HG03469 (cell line): ENCODE measurements at regions not wholly inside any gene's neighbourhood (a gene's known extent, or its start where the extent isn't known, plus 50 kb on each side); places are given as distances from the start of the nearest gene placed in this dataset.
"Not testable (repeated sequence)": the region's sequence is repeated elsewhere in the genome, so short reads cannot be mapped to it uniquely, and the experiment has no call there.

Experiments
- ATAC-seq: cut with Tn5 transposase; IDR thresholded peaks from one replicate; pipeline ENCODE4 v1.9.1; 2021; ENCODE audit warnings: mild to moderate bottlenecking, moderate library complexity, moderate number of reproducible peaks; ENCODE audit not compliant: unreplicated experiment

GRCh38 chr15:31503758-31504461 lies 177.3 kb downstream of the KLF13 start:
- ATAC-seq: no peak

DNA sequence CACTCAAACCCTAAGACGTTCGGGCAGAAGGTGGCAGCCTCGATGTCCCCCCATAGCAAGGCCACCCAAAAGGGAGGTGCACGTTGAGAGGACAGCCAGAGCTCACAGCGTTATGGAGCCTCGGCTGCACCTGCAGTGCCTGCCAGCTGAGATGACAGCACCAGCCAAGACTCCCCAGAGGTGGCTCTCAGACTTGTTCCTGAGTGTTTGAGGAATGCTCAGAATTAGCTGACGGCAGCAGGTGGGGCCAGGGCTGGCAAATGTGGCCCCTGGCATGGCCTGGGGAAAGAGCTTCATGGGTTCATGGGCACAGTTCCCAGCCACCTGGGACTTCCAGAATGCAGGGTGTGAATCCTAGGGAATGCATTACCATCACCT lies 177.8 kb downstream of the KLF13 start:
- ATAC-seq: no peak

GRCh38 chr15:31507573-31507972 lies 180.9 kb downstream of the KLF13 start:
- ATAC-seq: not testable (repeated sequence)

- ATAC-seq: no peak
Measured at GRCh38 chr15:31508656-31509055, 182.0 kb downstream of the KLF13 start.

DNA sequence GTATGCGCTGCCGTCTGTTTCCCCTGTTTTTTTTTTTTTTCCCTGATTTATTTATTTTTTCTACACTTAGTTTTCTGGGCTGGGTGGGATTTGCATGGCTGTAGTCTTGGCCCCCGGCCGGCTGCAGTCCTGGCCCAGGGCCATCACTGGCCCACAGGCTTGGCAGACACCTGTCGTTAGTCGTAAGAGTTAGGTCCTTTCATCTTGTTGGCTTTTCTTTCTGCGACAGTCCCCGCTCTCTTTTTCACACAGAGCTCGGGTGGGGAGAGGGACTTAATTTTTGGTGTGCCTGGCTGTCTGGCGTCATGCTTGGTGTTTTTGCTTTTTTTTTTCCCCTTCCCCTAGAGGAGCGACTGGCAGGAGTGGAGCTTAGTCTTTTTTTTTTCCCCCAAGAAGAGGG lies 183.4 kb downstream of the KLF13 start:
- ATAC-seq: no peak

- no peak for ATAC-seq
Measured at GRCh38 chr15:31511707-31512310, 185.2 kb downstream of the KLF13 start.

DNA sequence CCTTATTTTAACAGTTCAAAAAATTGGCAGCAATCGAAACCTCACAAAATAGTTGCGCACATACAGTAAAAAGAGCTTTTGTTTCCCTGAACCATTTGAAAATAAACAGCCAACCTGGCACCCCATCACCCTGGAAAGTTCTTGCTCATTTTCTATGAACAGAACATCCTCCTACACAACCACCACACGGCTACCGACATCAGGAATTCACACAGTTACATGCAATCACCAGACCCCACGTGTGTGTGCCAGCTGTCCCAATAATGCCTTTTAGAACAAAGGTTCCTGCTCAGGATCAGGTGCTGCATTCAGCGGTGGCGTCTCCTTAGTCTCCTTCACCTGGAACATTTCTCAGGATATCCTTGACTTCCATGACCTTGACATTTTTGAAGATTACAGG lies 186.5 kb downstream of the KLF13 start:
- no peak for ATAC-seq

DNA sequence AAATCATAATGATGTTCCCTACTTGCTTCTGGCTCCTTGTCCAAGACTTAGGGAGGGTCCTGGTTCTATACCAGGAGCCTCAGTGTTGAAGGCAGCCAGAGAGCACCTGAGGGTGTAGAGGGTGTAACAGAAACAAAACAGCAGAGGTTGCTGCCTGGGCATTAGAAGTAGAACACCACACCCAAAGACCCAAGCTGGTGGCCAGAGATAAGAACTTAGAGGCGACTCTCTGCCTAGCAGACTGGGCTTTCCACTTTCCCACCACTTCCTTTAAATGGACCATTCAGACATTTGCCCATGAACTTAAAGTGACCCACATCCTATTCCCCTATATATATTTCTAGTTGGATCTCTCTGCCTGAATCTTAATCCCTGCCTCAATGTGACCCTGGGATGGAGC lies 189.8 kb downstream of the KLF13 start:
- ATAC-seq: no peak

GRCh38 chr15:31516874-31517273 lies 190.2 kb downstream of the KLF13 start:
- ATAC-seq: no peak

DNA sequence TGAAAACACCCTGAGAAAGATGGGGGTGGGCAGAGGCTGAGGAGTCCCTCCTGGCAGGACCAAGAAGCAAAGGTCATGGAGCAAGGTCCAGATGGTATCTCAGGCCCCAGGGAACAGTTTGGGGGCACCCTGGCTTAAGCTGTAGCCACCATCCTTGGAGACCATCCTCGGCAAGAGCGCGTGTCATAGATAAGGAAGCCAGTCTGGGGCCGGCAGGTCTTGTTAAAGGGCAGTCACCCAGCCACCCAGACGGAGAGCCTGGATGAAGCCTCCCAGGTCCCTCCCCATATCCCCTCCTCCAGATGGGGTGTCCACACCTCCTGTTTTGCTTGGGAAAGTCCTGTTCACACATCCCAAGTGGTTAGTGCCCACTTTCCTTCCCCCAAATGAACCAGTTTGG lies 191.1 kb downstream of the KLF13 start:
- ATAC-seq: no peak

GRCh38 chr15:31522028-31522427 lies 195.4 kb downstream of the KLF13 start:
- no peak for ATAC-seq

DNA sequence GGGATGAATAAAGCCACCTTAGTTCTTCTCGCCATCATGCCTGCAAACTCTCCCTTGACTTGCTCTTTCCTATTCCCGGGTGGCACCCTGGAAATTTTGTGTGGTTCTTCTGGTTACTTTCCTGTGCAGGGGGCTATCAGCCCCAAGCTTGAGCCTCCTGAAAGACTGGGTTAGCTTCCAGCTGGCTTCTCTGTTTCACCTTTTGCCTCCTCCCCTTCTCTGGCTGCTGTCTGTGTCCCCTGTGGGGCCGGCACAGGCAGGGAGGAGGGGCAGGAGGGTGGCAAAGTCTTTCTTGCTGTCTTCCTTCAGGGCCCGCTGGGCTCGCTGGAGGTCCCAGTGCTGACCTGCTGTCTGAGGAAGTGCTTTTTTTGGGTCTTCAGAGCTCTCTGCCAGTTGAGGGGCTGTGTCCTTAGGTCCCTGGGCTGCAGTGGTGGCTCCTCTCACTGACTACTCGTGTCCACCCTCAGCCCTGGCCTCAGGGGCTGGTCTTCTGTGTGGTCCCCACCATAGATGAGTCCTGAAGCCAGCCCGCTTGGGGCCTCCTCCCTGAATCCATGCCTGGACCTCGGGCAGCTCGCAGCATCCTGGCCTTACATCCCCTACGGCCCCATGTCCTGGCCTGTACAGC lies 196.5 kb downstream of the KLF13 start:
- no peak for ATAC-seq

- ATAC-seq: no peak
Measured at GRCh38 chr15:31523655-31524049, 197.0 kb downstream of the KLF13 start.

DNA sequence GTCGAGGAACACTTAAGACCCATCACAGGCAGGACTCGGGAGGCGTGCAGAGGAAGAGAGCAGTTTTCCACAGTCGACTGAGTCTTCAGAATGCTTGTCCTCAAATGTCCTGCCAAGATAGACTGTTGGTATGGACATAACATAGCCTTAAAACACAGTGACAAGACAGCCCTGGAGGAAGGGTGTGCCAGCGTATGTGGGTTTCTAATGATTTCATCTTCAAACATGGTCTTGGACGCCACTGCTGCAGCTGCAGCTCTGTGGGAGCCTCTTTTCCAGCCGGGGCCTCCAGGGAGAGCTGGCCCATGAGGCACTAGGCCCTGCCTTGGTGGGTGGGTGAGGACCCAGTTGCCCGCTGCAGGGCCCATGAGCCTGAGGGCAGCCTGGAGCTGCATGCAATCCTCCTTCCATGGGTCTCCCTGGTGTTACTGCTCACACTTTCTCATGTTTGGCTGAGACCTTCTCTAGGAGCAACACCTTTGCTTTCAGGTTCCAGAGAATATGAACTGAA lies 198.6 kb downstream of the KLF13 start:
- ATAC-seq: no peak

GRCh38 chr15:31525988-31526665 lies 199.5 kb downstream of the KLF13 start:
- ATAC-seq: no peak

GRCh38 chr15:31526916-31527690 lies 200.5 kb downstream of the KLF13 start:
- no peak for ATAC-seq

DNA sequence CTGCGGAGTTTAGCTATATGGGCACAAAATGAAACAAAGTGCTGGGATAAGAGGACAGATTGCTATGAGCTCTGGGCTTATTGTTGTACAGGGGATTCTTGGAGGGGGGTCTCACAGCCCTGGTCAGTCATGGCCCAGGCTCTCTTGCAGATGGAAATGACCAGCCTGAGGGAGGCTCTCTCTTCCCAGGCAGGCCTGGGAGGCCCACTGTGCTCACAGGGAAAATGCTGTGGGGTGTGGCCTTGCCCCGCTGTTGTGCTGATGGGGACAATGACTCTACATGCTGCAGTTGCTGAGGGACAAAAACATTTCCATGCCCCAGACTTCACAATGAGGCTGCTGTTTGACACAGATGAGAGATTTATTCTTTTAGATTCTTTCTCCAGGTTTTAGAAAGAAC lies 202.2 kb downstream of the KLF13 start:
- ATAC-seq: no peak

DNA sequence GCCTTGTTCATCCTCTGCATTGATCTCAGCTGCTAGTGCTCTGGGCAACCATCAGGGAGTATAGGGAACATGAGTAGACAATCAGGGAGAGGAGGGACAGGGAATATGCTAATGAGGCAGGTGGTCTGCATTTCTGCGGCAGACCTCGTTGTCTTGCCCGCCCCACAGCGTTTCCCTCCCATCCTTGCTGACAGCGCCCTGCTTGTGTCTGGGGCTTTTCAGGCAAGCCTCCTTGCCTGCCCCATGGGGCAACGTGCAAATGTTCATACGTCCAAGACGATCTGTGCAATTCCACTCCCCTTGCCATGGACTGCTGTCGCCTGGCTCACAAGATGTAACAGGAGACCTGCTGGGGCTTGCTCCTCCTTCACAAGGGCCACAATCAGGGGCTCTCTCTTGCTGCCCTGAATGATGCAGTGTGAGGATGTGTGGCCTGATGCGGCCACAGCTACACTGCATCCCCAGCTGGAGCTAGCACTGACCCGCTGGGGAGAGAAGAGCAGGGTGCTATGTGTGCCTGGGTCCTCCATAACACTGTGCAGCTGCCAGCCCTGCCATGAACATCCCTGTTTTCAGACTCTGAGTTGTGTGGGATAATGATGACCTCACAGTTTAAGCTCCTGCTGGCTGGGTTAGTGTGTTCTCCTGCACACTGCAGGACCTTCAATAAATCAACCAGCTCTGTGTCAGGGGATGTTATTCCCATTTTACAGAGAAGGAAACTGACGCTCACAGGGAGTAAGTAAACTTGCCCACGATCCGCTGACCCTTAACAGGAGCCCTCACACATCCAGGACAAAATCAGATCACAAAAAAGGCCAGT lies 211.3 kb downstream of the KLF13 start:
- no peak for ATAC-seq

DNA sequence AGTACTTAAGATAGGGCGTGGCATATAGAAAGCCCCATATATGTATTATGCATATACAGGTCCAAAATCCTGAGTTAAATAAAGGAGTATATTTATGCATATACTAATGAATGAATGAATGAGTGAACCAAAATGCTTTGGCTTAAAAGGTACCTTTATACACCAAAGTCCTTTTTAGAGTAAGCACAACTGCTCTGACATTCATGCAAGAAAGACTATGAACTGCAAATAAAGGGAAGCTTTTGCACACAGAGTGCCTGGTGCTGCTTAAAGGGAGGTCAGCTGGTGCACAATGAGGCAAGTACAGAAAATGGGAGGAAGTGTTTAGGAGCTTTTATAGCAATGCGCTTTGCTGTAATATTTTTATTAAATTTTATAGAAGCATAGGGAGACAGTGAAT lies 214.0 kb downstream of the KLF13 start:
- no peak for ATAC-seq

- ATAC-seq: no peak
Measured at GRCh38 chr15:31544361-31544760, 217.7 kb downstream of the KLF13 start.
